KOPT-K1 (cell line): ENCODE measurements at regions not wholly inside any gene's neighbourhood (a gene's known extent, or its start where the extent isn't known, plus 50 kb on each side); places are given as distances from the start of the nearest gene placed in this dataset.
"Not testable (repeated sequence)": the region's sequence is repeated elsewhere in the genome, so short reads cannot be mapped to it uniquely, and the experiment has no call there.

Source experiments
- H3K27ac ChIP-seq: fragments of 200-600 bp; sonication (generic); 2 replicates; pipeline ENCODE4 v1.5.1; 2016; ENCODE audit warnings: antibody characterized with exemption, mild to moderate bottlenecking, low read depth, low read length; ENCODE audit not compliant: poor library complexity, severe bottlenecking
- H3K36me3 ChIP-seq: fragments of 200-600 bp; sonication (generic); 2 replicates; pipeline ENCODE4 v1.5.1; 2017; ENCODE audit warnings: antibody characterized with exemption, mild to moderate bottlenecking, low read length, moderate library complexity; ENCODE audit not compliant: insufficient read depth
- H3K9me3 ChIP-seq: fragments of 200-600 bp; sonication (generic); 2 replicates; pipeline ENCODE4 v1.5.1; 2017; ENCODE audit warnings: antibody characterized with exemption, low read length, mild to moderate bottlenecking; ENCODE audit not compliant: insufficient read depth, poor library complexity, severe bottlenecking

- H3K36me3 ChIP-seq, result no peaks in the 10 kb centered on the region
- no peak overlapping the region for H3K27ac ChIP-seq
- peaks cover 13% of the 10 kb centered on the region for H3K9me3 ChIP-seq
Measured at GRCh38 chr2:75407038-75407530, 153.7 kb downstream of the EVA1A start.

- peaks cover 13% of the 10 kb centered on the region for H3K9me3 ChIP-seq
- no peak overlapping the region for H3K27ac ChIP-seq
- H3K36me3 ChIP-seq, result no peaks in the 10 kb centered on the region
Measured at GRCh38 chr2:75406131-75406581, 154.6 kb downstream of the EVA1A start.

- H3K36me3 ChIP-seq, result no peaks in the 10 kb centered on the region
- H3K9me3 ChIP-seq, result peaks cover 4% of the 10 kb centered on the region
- H3K27ac ChIP-seq, result no peak overlapping the region
Measured at GRCh38 chr2:75405000-75405399, 155.7 kb downstream of the EVA1A start.

- Histone ChIP-seq H3K36me3 (no peaks in the 10 kb centered on the region), H3K9me3 (no peaks in the 10 kb centered on the region), H3K27ac (no peak overlapping the region)
Measured at GRCh38 chr2:75403991-75404428, 156.7 kb downstream of the EVA1A start.

- Histone ChIP-seq H3K9me3 (peaks cover 6% of the 10 kb centered on the region), H3K27ac (no peak overlapping the region), H3K36me3 (no peaks in the 10 kb centered on the region)
Measured at GRCh38 chr2:75396314-75396713, 164.4 kb downstream of the EVA1A start.

- H3K36me3 ChIP-seq, H3K27ac ChIP-seq, H3K9me3 ChIP-seq: not testable (repeated sequence)
Measured at GRCh38 chr2:75394764-75395163, 166.0 kb downstream of the EVA1A start.

GRCh38 chr2:75390169-75390568 is 170.6 kb downstream of the EVA1A start:
- peaks cover 4% of the 10 kb centered on the region for H3K9me3 ChIP-seq
- no peak overlapping the region for H3K27ac ChIP-seq
- no peaks in the 10 kb centered on the region for H3K36me3 ChIP-seq

GRCh38 chr2:75389271-75389670 is 171.5 kb downstream of the EVA1A start:
- Histone ChIP-seq H3K27ac (no peak overlapping the region), H3K36me3 (no peaks in the 10 kb centered on the region)

GRCh38 chr2:75381032-75381431 is 179.7 kb downstream of the EVA1A start:
- no peak overlapping the region for H3K27ac ChIP-seq
- H3K36me3 ChIP-seq, result no peaks in the 10 kb centered on the region
- peaks cover 4% of the 10 kb centered on the region for H3K9me3 ChIP-seq

More at GRCh38 chr2:75389271-75389670, 171.5 kb downstream of the EVA1A start:
- peaks cover 4% of the 10 kb centered on the region for H3K9me3 ChIP-seq

GRCh38 chr2:75379476-75380210 is 180.3 kb upstream of the TACR1 start:
- no peaks in the 10 kb centered on the region for H3K36me3 ChIP-seq
- H3K9me3 ChIP-seq, result peaks cover 2% of the 10 kb centered on the region
- no peak overlapping the region for H3K27ac ChIP-seq

GRCh38 chr2:75375646-75376582 is 176.6 kb upstream of the TACR1 start:
- H3K36me3 ChIP-seq, result no peaks in the 10 kb centered on the region
- H3K27ac ChIP-seq, result no peak overlapping the region
- peaks cover 14% of the 10 kb centered on the region for H3K9me3 ChIP-seq

GRCh38 chr2:75374414-75374957 is 175.2 kb upstream of the TACR1 start:
- not testable (repeated sequence) for H3K27ac ChIP-seq, H3K36me3 ChIP-seq
- H3K9me3 ChIP-seq, result peaks cover 25% of the 10 kb centered on the region

GRCh38 chr2:75367401-75367800 is 168.1 kb upstream of the TACR1 start:
- Histone ChIP-seq H3K27ac (no peak overlapping the region), H3K36me3 (no peaks in the 10 kb centered on the region), H3K9me3 (peaks cover 18% of the 10 kb centered on the region)

- Histone ChIP-seq H3K9me3 (peaks cover 6% of the 10 kb centered on the region), H3K36me3 (no peaks in the 10 kb centered on the region)
Measured at GRCh38 chr2:75361486-75361885, 162.2 kb upstream of the TACR1 start.

GRCh38 chr2:75360945-75361344 is 161.6 kb upstream of the TACR1 start:
- peaks cover 2% of the 10 kb centered on the region for H3K9me3 ChIP-seq
- H3K36me3 ChIP-seq, result no peaks in the 10 kb centered on the region

More at GRCh38 chr2:75361486-75361885, 162.2 kb upstream of the TACR1 start:
- H3K27ac ChIP-seq, result peak overlapping the region; percentile 60

More at GRCh38 chr2:75360945-75361344, 161.6 kb upstream of the TACR1 start:
- H3K27ac ChIP-seq, result peak overlapping the region; percentile 60
